ENCODE measurements at regions not wholly inside any gene's neighbourhood (a gene's known extent, or its start where the extent isn't known, plus 50 kb on each side); places are given as distances from the start of the nearest gene placed in this dataset.

DNA sequence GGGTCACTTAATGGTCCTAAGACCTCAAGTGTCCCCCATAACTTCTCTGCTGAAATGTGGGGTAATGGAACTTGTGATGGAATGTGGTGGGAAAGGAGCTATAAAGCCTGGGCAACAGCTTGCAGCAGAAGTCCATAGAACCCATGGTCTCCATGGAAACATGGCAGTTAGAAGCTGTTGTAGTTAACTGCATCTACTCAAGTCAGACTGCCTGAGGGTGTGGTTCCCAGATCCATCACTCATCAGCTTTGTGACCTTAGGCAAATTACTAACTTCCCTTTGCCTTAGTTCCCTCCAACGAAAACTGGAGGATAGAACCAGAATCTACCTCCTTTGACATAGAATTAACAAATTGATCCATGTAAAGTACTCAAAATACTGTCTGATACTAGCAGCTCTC lies 113.0 kb downstream of the SPATA18 start:
- no peak for TF ChIP-seq POLR2A (IDR thresholded peaks at IDR 0.05)
- TF ChIP-seq, protein P1, sequence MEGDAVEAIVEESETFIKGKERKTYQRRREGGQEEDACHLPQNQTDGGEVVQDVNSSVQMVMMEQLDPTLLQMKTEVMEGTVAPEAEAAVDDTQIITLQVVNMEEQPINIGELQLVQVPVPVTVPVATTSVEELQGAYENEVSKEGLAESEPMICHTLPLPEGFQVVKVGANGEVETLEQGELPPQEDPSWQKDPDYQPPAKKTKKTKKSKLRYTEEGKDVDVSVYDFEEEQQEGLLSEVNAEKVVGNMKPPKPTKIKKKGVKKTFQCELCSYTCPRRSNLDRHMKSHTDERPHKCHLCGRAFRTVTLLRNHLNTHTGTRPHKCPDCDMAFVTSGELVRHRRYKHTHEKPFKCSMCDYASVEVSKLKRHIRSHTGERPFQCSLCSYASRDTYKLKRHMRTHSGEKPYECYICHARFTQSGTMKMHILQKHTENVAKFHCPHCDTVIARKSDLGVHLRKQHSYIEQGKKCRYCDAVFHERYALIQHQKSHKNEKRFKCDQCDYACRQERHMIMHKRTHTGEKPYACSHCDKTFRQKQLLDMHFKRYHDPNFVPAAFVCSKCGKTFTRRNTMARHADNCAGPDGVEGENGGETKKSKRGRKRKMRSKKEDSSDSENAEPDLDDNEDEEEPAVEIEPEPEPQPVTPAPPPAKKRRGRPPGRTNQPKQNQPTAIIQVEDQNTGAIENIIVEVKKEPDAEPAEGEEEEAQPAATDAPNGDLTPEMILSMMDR (IDR thresholded peaks at IDR 0.05) = no peak
- TF ChIP-seq POLR2AphosphoS5 (IDR thresholded peaks at IDR 0.05; ENCODE audit: insufficient read depth in 1 of 2, low read depth in 1 of 2) = no peak
